ENCODE measurements at regions not wholly inside any gene's neighbourhood (a gene's known extent, or its start where the extent isn't known, plus 50 kb on each side); places are given as distances from the start of the nearest gene placed in this dataset.

- no peak overlapping the region for H3K4me2 ChIP-seq (ENCODE audit: low read length)
- no TSS peak for BruUV-seq (replicated peaks)
Measured at GRCh38 chr5:155676967-155677366, 650.0 kb upstream of the SGCD start.

GRCh38 chr5:155678371-155678770 is 648.6 kb upstream of the SGCD start:
- no peak overlapping the region for H3K4me3 ChIP-seq (ENCODE audit: low read depth, low read length, poor library complexity, severe bottlenecking)
- BruUV-seq (replicated peaks): no TSS peak
- ChIA-PET CTCF (ENCODE audit: unreplicated experiment) (no interaction called here), POLR2A (interaction anchor here (0.6 kb wide), 1 partner anchor 55 kb away, joined by 5 read pairs; no protein-coding TSS in a partner anchor)
- H3K36me3 ChIP-seq (ENCODE audit: insufficient read depth, low read length): no peaks in the 10 kb centered on the region
- TF ChIP-seq EZH2phosphoT487 (IDR thresholded peaks at IDR 0.05; ENCODE audit: borderline replicate concordance, low read depth, low read length) (no peak), CTCF (conservative IDR thresholded peaks at IDR 0.05; ENCODE audit: low read length) (no peak)
- H3K4me2 ChIP-seq (ENCODE audit: low read length): no peak overlapping the region
- no peak for DNase-seq (ENCODE audit: low spot score)
- H3K79me2 ChIP-seq (ENCODE audit: insufficient read depth, low read depth, low read length): no peaks in the 10 kb centered on the region
- no peaks in the 10 kb centered on the region for H3K9me3 ChIP-seq (ENCODE audit: low read length)
- no peak overlapping the region for H3K27ac ChIP-seq (ENCODE audit: low read depth, low read length, poor library complexity, severe bottlenecking)
- intact Hi-C loops (cut with micrococcal nuclease; ENCODE audit: unreplicated experiment): no loop called here
- H4K20me1 ChIP-seq (ENCODE audit: insufficient read depth, low read length): no peaks in the 10 kb centered on the region
- H3K9me2 ChIP-seq (ENCODE audit: insufficient read depth, low read length): no peaks in the 10 kb centered on the region
- H3K4me1 ChIP-seq (ENCODE audit: insufficient read depth, low read length, poor library complexity, severe bottlenecking): peaks cover 4% of the 10 kb centered on the region
- no peak overlapping the region for H2AFZ ChIP-seq (ENCODE audit: low read length)

More at GRCh38 chr5:155676967-155677366, 650.0 kb upstream of the SGCD start:
- ChIA-PET CTCF (ENCODE audit: unreplicated experiment) (no interaction called here), POLR2A (no interaction called here)
- H3K9me3 ChIP-seq (ENCODE audit: low read length): no peaks in the 10 kb centered on the region
- no peaks in the 10 kb centered on the region for H3K79me2 ChIP-seq (ENCODE audit: insufficient read depth, low read depth, low read length)
- no peak overlapping the region for H3K27ac ChIP-seq (ENCODE audit: low read depth, low read length, poor library complexity, severe bottlenecking)
- no peak overlapping the region for H3K4me3 ChIP-seq (ENCODE audit: low read depth, low read length, poor library complexity, severe bottlenecking)
- intact Hi-C loops (cut with micrococcal nuclease; ENCODE audit: unreplicated experiment): no loop called here
- peaks cover 4% of the 10 kb centered on the region for H3K4me1 ChIP-seq (ENCODE audit: insufficient read depth, low read length, poor library complexity, severe bottlenecking)
- H4K20me1 ChIP-seq (ENCODE audit: insufficient read depth, low read length): no peaks in the 10 kb centered on the region
- no peak overlapping the region for H2AFZ ChIP-seq (ENCODE audit: low read length)
- no peaks in the 10 kb centered on the region for H3K9me2 ChIP-seq (ENCODE audit: insufficient read depth, low read length)
- H3K36me3 ChIP-seq (ENCODE audit: insufficient read depth, low read length): no peaks in the 10 kb centered on the region
- no peak for DNase-seq (ENCODE audit: low spot score)
- TF ChIP-seq CTCF (conservative IDR thresholded peaks at IDR 0.05; ENCODE audit: low read length) (no peak), EZH2phosphoT487 (IDR thresholded peaks at IDR 0.05; ENCODE audit: borderline replicate concordance, low read depth, low read length) (no peak)

- Histone ChIP-seq H3K27ac (ENCODE audit: low read depth, low read length, poor library complexity, severe bottlenecking) (no peak overlapping the region), H3K9me2 (ENCODE audit: insufficient read depth, low read length) (no peaks in the 10 kb centered on the region), H4K20me1 (ENCODE audit: insufficient read depth, low read length) (no peaks in the 10 kb centered on the region), H3K36me3 (ENCODE audit: insufficient read depth, low read length) (no peaks in the 10 kb centered on the region), H3K4me2 (ENCODE audit: low read length) (no peak overlapping the region), H3K9me3 (ENCODE audit: low read length) (no peaks in the 10 kb centered on the region), H3K79me2 (ENCODE audit: insufficient read depth, low read depth, low read length) (no peaks in the 10 kb centered on the region), H3K4me1 (ENCODE audit: insufficient read depth, low read length, poor library complexity, severe bottlenecking) (peaks cover 4% of the 10 kb centered on the region), H2AFZ (ENCODE audit: low read length) (no peak overlapping the region), H3K4me3 (ENCODE audit: low read depth, low read length, poor library complexity, severe bottlenecking) (no peak overlapping the region)
- no peak for DNase-seq (ENCODE audit: low spot score)
- BruUV-seq (replicated peaks): no TSS peak
- POLR2A ChIA-PET: interaction anchor here (0.8 to 1.1 kb wide), 2 partner anchors 10 to 25 kb away, joined by 3 to 4 read pairs; no protein-coding TSS in a partner anchor
- intact Hi-C loops (cut with micrococcal nuclease; ENCODE audit: unreplicated experiment): no loop called here
- TF ChIP-seq EZH2phosphoT487 (IDR thresholded peaks at IDR 0.05; ENCODE audit: borderline replicate concordance, low read depth, low read length) (no peak), CTCF (conservative IDR thresholded peaks at IDR 0.05; ENCODE audit: low read length) (no peak)
- CTCF ChIA-PET (ENCODE audit: unreplicated experiment): no interaction called here
Measured at GRCh38 chr5:155679530-155679929, 647.4 kb upstream of the SGCD start.
